B cell (primary cell): ENCODE measurements at regions not wholly inside any gene's neighbourhood (a gene's known extent, or its start where the extent isn't known, plus 50 kb on each side); places are given as distances from the start of the nearest gene placed in this dataset.

ENCODE experiments used
- ATAC-seq: fragments of 200-7000 bp; cut with Tn5 transposase; one replicate; pipeline ENCODE4 v1.10.0; 2021; ENCODE audit warnings: low read depth, mild to moderate bottlenecking, moderate number of reproducible peaks, moderate library complexity
- CTCF ChIA-PET: fragments of 350-600 bp; sonication (Branson Sonifier 250); formaldehyde crosslinking; loops from one replicate; lab custom pipeline; 2021; ENCODE audit warnings: antibody characterized with exemption, inconsistent platforms; lab: Charles Lee
- POLR2A ChIA-PET: fragments of 350-600 bp; sonication (Branson Sonifier 250); formaldehyde crosslinking; loops from one replicate; lab custom pipeline; 2021; ENCODE audit warnings: antibody characterized with exemption; lab: Charles Lee
- DNase-seq: peaks from one replicate; pipeline ENCODE4 v3.0.0; 2013
- H2AFZ ChIP-seq: 2 replicates; pipeline ENCODE4 v1.6.1; 2012; ENCODE audit warnings: mild to moderate bottlenecking, low read depth, low read length; ENCODE audit not compliant: insufficient read depth, poor library complexity, severe bottlenecking
- H3K27ac ChIP-seq, 2 donors: 1 replicate in 1 of 2; 2 replicates in 1 of 2; pipeline ENCODE4 v1.5.1; 2012 to 2013; ENCODE audit warnings: low read length in 2 of 2, mild to moderate bottlenecking in 2 of 2, moderate library complexity in 1 of 2
- H3K27me3 ChIP-seq, 4 experiments: fragments of 200-600 bp in 1 of 4; sonication (generic) in 1 of 4; replicated peaks in 1 of 4; 1 replicate in 2 of 4; 2 replicates in 2 of 4; pipeline versions ENCODE4 v1.6.1 to v1.7.0; 2013 to 2016; ENCODE audit warnings: low read length in 3 of 4, mild to moderate bottlenecking in 2 of 4, mixed read lengths in 1 of 4, moderate library complexity in 1 of 4; ENCODE audit not compliant: insufficient read depth in 4 of 4, control insufficient read depth in 3 of 4; ENCODE audit errors: control extremely low read depth in 1 of 4
- H3K36me3 ChIP-seq, 2 experiments: replicated peaks in 1 of 2; 1 replicate in 1 of 2; 2 replicates in 1 of 2; pipeline versions ENCODE4 v1.6.1 to v1.7.1; 2013; ENCODE audit warnings: low read length in 1 of 2; ENCODE audit not compliant: insufficient read depth in 2 of 2, control insufficient read depth in 1 of 2; ENCODE audit errors: control extremely low read depth in 1 of 2, extremely low read depth in 1 of 2
- H3K4me1 ChIP-seq, 2 donors: fragments of 200-600 bp in 1 of 2; sonication (generic) in 1 of 2; 1 replicate in 1 of 2; 2 replicates in 1 of 2; pipeline versions ENCODE4 v1.5.1 to v1.6.1; 2013 to 2017; ENCODE audit warnings: low read length in 2 of 2; ENCODE audit not compliant: control insufficient read depth in 2 of 2, insufficient read depth in 2 of 2
- H3K4me2 ChIP-seq: replicated peaks from 2 replicates; pipeline ENCODE3; 2012; ENCODE audit warnings: mild to moderate bottlenecking, low read depth, low read length; ENCODE audit not compliant: poor library complexity, severe bottlenecking
- H3K4me3 ChIP-seq, 5 experiments: fragments of 200-600 bp in 1 of 5; sonication (generic) in 1 of 5; 1 replicate in 3 of 5; 2 replicates in 2 of 5; pipeline versions ENCODE4 v1.5.1 to v1.7.0; 2011 to 2016; ENCODE audit warnings: low read length in 4 of 5, mild to moderate bottlenecking in 4 of 5, low read depth in 2 of 5, control low read depth in 1 of 5, moderate library complexity in 1 of 5; ENCODE audit not compliant: insufficient read depth in 1 of 5; ENCODE audit errors: control extremely low read depth in 1 of 5, extremely low read depth in 1 of 5
- H3K79me2 ChIP-seq: fragments of 200-600 bp; sonication (generic); one replicate; pipeline ENCODE4 v1.6.0; 2016; ENCODE audit warnings: low read length; ENCODE audit not compliant: control insufficient read depth, insufficient read depth
- H3K9ac ChIP-seq: fragments of 200-600 bp; sonication (generic); 2 replicates; pipeline ENCODE4 v1.6.1; 2017; ENCODE audit warnings: mild to moderate bottlenecking, low read length, moderate library complexity
- H3K9me3 ChIP-seq, 3 donors: one replicate each; pipeline versions ENCODE4 v1.6.1 to v1.7.1; 2013; ENCODE audit warnings: low read length in 2 of 3; ENCODE audit not compliant: control insufficient read depth in 2 of 3, insufficient read depth in 1 of 3; ENCODE audit errors: control extremely low read depth in 1 of 3
- H4K20me1 ChIP-seq: 2 replicates; pipeline ENCODE4 v1.6.0; 2012; ENCODE audit warnings: mild to moderate bottlenecking, low read length; ENCODE audit not compliant: insufficient read depth, control insufficient read depth, poor library complexity, severe bottlenecking
- H3K27ac Mint-ChIP-seq: one replicate; pipeline ENCODE4 v1.8.0; 2021; ENCODE audit warnings: mixed read lengths
- H3K27me3 Mint-ChIP-seq: one replicate; pipeline ENCODE4 v1.8.0; 2021; ENCODE audit warnings: mixed read lengths
- H3K4me1 Mint-ChIP-seq: one replicate; pipeline ENCODE4 v1.8.0; 2021; ENCODE audit warnings: mixed read lengths
- H3K4me3 Mint-ChIP-seq: one replicate; pipeline ENCODE4 v1.8.0; 2021; ENCODE audit warnings: mixed read lengths
- H3K9me3 Mint-ChIP-seq: one replicate; pipeline ENCODE4 v1.8.0; 2022; ENCODE audit warnings: mixed read lengths; ENCODE audit not compliant: insufficient read depth
- EZH2 ChIP-seq: IDR thresholded peaks from 2 replicates; pipeline ENCODE4 v1.6.1; 2012; ENCODE audit warnings: borderline replicate concordance, low read depth, mild to moderate bottlenecking, moderate library complexity, low read length; ENCODE audit not compliant: insufficient read depth, poor library complexity, severe bottlenecking
- WGBS: methylation state at CpG from one replicate; pipeline ENCODE4 v1.1.5; 2013; ENCODE audit warnings: missing lambda C conversion rate; ENCODE audit not compliant: insufficient coverage; 5-methylcytosine and 5-hydroxymethylcytosine counted together
- intact Hi-C: fragments of 100-400 bp; cut with micrococcal nuclease; formaldehyde crosslinking; loops from one replicate; pipeline ENCODE4 v1.10.0; 2022
- TF ChIP-seq, protein P1 (sequence below): fragments of 200-600 bp; IDR thresholded peaks from one replicate; pipeline ENCODE4 v1.8.0; 2022; ENCODE audit warnings: antibody characterized with exemption, mild to moderate bottlenecking

GRCh38 chr11:35868491-35868890 is 75.4 kb upstream of the LDLRAD3 start:
- H3K4me3 ChIP-seq = no peak overlapping the region
- no peak for DNase-seq

DNA sequence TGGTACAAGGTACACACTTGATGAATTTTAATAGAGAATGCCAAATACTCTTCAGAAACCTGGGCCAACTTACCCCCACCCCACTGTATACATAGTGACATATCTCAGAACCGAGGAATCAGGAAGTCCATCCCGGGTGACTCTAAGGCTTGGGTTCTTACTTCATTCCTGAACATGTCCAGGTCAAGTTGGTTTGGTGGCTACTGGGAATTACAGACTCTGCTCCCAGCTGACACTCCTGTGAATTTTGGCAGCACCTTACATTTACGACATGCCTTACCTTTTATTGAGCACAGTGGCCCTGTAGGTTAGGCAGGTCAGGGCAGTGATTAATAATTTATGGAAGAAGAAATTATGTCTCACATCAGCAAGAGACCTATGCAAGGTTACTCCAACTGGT is 70.1 kb upstream of the LDLRAD3 start:
- Mint-ChIP-seq H3K27me3 (peaks cover 8% of the 10 kb centered on the region), H3K4me1 (no peaks in the 10 kb centered on the region), H3K4me3 (no peak overlapping the region), H3K27ac (no peak overlapping the region), H3K9me3 (peaks cover 2% of the 10 kb centered on the region)
- Histone ChIP-seq H3K27ac (no peak overlapping the region), H3K36me3 (no peaks in the 10 kb centered on the region), H3K9ac (no peak overlapping the region), H3K4me3 (no peak overlapping the region), H3K27me3 (peaks cover 0 to 2% (median 0%) of the 10 kb centered on the region in 4 experiments), H4K20me1 (no peaks in the 10 kb centered on the region), H3K9me3 (peaks cover 0 to 4% (median 1%) of the 10 kb centered on the region in 3 donors), H3K79me2 (no peaks in the 10 kb centered on the region), H3K4me1 (no peaks in the 10 kb centered on the region), H3K4me2 (no peak overlapping the region), H2AFZ (no peak overlapping the region)
- CTCF ChIA-PET = interaction anchor here (1.4 kb wide), 1 partner anchor 52 kb away, joined by 3 read pairs; no protein-coding TSS in a partner anchor
- ATAC-seq (no peak), DNase-seq (no peak)
- intact Hi-C loops = no loop called here
- TF ChIP-seq, protein P1, sequence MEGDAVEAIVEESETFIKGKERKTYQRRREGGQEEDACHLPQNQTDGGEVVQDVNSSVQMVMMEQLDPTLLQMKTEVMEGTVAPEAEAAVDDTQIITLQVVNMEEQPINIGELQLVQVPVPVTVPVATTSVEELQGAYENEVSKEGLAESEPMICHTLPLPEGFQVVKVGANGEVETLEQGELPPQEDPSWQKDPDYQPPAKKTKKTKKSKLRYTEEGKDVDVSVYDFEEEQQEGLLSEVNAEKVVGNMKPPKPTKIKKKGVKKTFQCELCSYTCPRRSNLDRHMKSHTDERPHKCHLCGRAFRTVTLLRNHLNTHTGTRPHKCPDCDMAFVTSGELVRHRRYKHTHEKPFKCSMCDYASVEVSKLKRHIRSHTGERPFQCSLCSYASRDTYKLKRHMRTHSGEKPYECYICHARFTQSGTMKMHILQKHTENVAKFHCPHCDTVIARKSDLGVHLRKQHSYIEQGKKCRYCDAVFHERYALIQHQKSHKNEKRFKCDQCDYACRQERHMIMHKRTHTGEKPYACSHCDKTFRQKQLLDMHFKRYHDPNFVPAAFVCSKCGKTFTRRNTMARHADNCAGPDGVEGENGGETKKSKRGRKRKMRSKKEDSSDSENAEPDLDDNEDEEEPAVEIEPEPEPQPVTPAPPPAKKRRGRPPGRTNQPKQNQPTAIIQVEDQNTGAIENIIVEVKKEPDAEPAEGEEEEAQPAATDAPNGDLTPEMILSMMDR = no peak
- no peak for TF ChIP-seq EZH2
- 78% methylated on average over 2 of the region's 3 CpGs for WGBS
- POLR2A ChIA-PET = no interaction called here

More at GRCh38 chr11:35868491-35868890, 75.4 kb upstream of the LDLRAD3 start:
- Histone ChIP-seq H3K79me2 (no peaks in the 10 kb centered on the region), H3K4me1 (no peaks in the 10 kb centered on the region), H3K4me2 (no peak overlapping the region), H3K27ac (no peak overlapping the region), H3K27me3 (no peaks in the 10 kb centered on the region), H3K36me3 (no peaks in the 10 kb centered on the region), H3K9me3 (peaks cover 1 to 12% (median 12%) of the 10 kb centered on the region in 3 donors), H4K20me1 (no peaks in the 10 kb centered on the region), H3K9ac (no peak overlapping the region), H2AFZ (no peak overlapping the region)
- no peak overlapping the region for H3K4me3 Mint-ChIP-seq
- intact Hi-C loops = no loop called here
- H3K4me1 Mint-ChIP-seq = no peaks in the 10 kb centered on the region
- no peak overlapping the region for H3K27ac Mint-ChIP-seq
- CTCF ChIA-PET = no interaction called here
- TF ChIP-seq EZH2 = no peak
- TF ChIP-seq, protein P1 = no peak
- POLR2A ChIA-PET = no interaction called here
- H3K27me3 Mint-ChIP-seq = peaks cover 12% of the 10 kb centered on the region
- WGBS = 93% methylated on average over 2 of the region's 2 CpGs
- no peak for ATAC-seq
- peaks cover 12% of the 10 kb centered on the region for H3K9me3 Mint-ChIP-seq
